ENCODE measurements at regions not wholly inside any gene's neighbourhood (a gene's known extent, or its start where the extent isn't known, plus 50 kb on each side); places are given as distances from the start of the nearest gene placed in this dataset.

- H3K9me3 ChIP-seq (ENCODE audit: control insufficient read depth, insufficient read depth, low read depth, low read length) = no peaks in the 10 kb centered on the region
- BruUV-seq (replicated peaks) = no TSS peak
- H3K4me1 ChIP-seq (ENCODE audit: control insufficient read depth, insufficient read depth, low read length) = no peaks in the 10 kb centered on the region
- in situ Hi-C loops (cut with HindIII; ENCODE audit: low pct_unique_long_range_greater_than_20kb, low sequenced_read_pairs) = no loop called here
- ChIA-PET CTCF (no interaction called here), POLR2A (no interaction called here)
- no peak overlapping the region for H3K27ac ChIP-seq (ENCODE audit: low read length)
- no peaks in the 10 kb centered on the region for H3K36me3 ChIP-seq (ENCODE audit: control insufficient read depth, insufficient read depth, low read length)
- DNase-seq (ENCODE audit: low read depth, low spot score) = no peak
- intact Hi-C loops (cut with micrococcal nuclease; ENCODE audit: unreplicated experiment) = no loop called here
- no peaks in the 10 kb centered on the region for H3K27me3 ChIP-seq (ENCODE audit: control insufficient read depth, insufficient read depth, low read length)
- H3K4me3 ChIP-seq (ENCODE audit: low read depth in 2 of 2, low read length in 2 of 2) = no peak overlapping the region
- TF ChIP-seq REST (IDR thresholded peaks at IDR 0.05; ENCODE audit: insufficient read depth in 1 of 2, low read depth in 2 of 2, low read length in 1 of 2) (no peak), SIN3A (IDR thresholded peaks at IDR 0.05; ENCODE audit: borderline replicate concordance, insufficient read depth, low read depth, low read length) (no peak), POLR2AphosphoS5 (IDR thresholded peaks at IDR 0.05; ENCODE audit: low read depth, low read length) (no peak), TCF7L2 (IDR thresholded peaks at IDR 0.05; ENCODE audit: low read depth, low read length) (no peak), CTCF (IDR thresholded peaks at IDR 0.05) (no peak)
- ATAC-seq = no peak
Observed at GRCh38 chr18:67864677-67865340, 348.3 kb upstream of the DSEL start.

- intact Hi-C loops (cut with micrococcal nuclease; ENCODE audit: unreplicated experiment) = no loop called here
Observed at GRCh38 chr18:67862069-67862468, 345.5 kb upstream of the DSEL start.

More at GRCh38 chr18:67862069-67862468, 345.5 kb upstream of the DSEL start:
- Histone ChIP-seq H3K9me3 (ENCODE audit: control insufficient read depth, insufficient read depth, low read depth, low read length) (no peaks in the 10 kb centered on the region), H3K36me3 (ENCODE audit: control insufficient read depth, insufficient read depth, low read length) (no peaks in the 10 kb centered on the region), H3K27me3 (ENCODE audit: control insufficient read depth, insufficient read depth, low read length) (no peaks in the 10 kb centered on the region), H3K27ac (ENCODE audit: low read length) (no peak overlapping the region), H3K4me3 (ENCODE audit: low read depth in 2 of 2, low read length in 2 of 2) (no peak overlapping the region), H3K4me1 (ENCODE audit: control insufficient read depth, insufficient read depth, low read length) (no peaks in the 10 kb centered on the region)
- POLR2A ChIA-PET = no interaction called here
- BruUV-seq (replicated peaks) = no TSS peak
- ATAC-seq = no peak
- DNase-seq (ENCODE audit: low read depth, low spot score) = no peak
- TF ChIP-seq CTCF (IDR thresholded peaks at IDR 0.05) = no peak
- TF ChIP-seq POLR2AphosphoS5 (IDR thresholded peaks at IDR 0.05; ENCODE audit: low read depth, low read length) = no peak
- TF ChIP-seq TCF7L2 (IDR thresholded peaks at IDR 0.05; ENCODE audit: low read depth, low read length) = no peak
- TF ChIP-seq REST (IDR thresholded peaks at IDR 0.05; ENCODE audit: insufficient read depth in 1 of 2, low read depth in 2 of 2, low read length in 1 of 2) = no peak
- TF ChIP-seq SIN3A (IDR thresholded peaks at IDR 0.05; ENCODE audit: borderline replicate concordance, insufficient read depth, low read depth, low read length) = no peak
- in situ Hi-C loops (cut with HindIII; ENCODE audit: low pct_unique_long_range_greater_than_20kb, low sequenced_read_pairs) = no loop called here
- CTCF ChIA-PET = no interaction called here
